HG03064 (cell line): ENCODE measurements at regions not wholly inside any gene's neighbourhood (a gene's known extent, or its start where the extent isn't known, plus 50 kb on each side); places are given as distances from the start of the nearest gene placed in this dataset.

Source experiments
- ATAC-seq: cut with Tn5 transposase; IDR thresholded peaks from one replicate; pipeline ENCODE4 v1.9.1; 2021; ENCODE audit warnings: low read depth; ENCODE audit not compliant: unreplicated experiment

DNA sequence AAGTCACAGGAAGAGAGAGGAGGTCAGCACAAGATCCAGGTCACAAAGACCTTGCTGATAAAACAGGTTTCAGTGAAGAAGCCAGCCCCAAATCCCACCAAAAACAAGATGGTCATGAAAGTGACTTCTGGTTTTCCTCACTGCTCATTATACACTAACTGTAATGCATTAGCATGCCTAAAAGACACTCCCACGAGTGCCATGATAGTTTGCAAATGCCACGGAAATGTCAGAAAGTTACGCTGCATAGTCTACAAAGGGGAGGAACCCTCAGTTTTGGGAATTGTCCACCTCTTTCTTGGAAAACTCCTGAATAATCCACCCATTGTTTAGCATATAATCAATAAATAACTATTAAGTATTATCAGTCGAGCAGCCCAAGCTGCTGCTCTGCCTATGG lies 427.2 kb downstream of the RFPL4B start:
- ATAC-seq: no peak

DNA sequence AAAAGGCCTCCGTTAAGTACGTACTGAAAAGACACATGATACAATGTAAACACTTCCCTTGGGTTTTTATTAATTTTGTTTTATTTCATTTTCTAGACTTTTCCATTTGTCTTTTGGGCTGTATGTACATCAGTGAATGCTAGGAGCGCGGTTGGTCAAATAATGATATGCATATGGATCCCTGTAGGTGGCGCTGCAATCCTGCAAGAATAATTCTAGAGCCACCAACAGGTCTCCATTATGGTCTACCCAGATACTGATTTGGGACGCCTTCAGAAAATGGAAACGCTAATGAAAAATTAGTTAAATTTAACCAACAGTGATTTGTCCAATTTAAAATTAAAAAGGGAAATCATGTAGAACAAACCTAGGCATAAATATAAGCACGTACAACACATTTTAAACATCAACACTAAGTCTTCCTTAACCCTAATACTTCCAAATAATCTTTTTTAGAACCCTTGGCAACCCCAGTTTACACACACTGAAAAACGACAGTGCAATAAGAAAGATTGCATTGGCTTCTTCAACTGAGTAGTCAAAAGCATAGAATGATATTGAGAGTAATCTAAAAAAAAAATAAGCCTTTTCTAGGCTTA lies 433.5 kb downstream of the RFPL4B start:
- ATAC-seq: peak; percentile 90

DNA sequence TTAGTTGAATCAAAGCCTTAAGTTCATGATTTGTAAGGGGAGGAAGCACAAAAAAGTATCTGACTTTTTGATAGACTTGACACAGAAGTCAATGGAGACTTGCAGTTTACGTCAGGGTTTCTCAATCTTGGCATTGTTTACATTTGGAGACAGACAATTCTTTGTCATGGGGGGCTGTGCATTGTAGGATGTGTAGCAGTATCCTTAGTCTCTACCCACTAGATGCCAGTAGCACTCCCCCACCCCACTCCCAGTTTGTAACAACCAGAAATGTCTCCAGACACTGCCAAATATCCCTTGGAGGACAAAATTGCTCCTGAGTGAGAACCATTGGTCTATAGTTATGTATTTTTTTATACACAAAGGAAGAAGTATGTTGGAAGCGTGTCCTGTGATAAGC lies 434.1 kb downstream of the RFPL4B start:
- no peak for ATAC-seq

DNA sequence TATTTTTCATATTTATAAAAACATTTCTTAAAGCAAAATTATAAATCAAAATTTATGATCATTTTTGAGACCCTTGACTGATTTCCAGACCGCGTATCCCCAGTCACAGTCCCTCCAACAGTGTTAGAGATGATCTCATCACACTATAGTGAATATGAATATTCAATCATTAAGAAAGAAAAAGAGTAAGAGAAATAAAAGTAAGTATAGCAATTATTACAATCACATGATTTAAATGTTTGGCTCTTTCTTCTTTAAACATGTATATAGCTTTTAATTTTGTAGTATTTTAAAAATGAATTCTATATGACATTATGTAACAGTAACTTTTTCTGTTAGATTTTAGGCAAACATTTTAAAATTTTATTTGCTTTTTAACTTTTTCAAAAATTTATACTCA lies 438.3 kb downstream of the RFPL4B start:
- no peak for ATAC-seq

DNA sequence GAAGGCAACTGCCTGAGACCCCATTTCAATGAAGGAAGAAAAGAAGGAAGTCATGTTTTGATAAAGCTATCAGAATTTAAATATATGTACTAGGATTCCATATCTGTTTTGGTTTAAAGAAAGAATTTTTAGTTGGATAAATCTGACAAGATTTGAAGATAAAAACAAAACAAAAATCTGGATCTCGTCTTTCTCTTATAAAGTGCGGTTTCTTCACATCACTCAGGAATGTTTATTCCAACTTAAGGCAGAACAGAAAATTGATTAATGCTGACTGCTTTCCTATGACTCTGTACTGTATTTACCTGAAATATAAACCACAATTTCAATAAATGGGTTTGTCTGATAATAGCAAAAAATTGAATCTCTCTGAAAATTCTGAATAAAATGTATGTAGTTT lies 439.7 kb downstream of the RFPL4B start:
- no peak for ATAC-seq

DNA sequence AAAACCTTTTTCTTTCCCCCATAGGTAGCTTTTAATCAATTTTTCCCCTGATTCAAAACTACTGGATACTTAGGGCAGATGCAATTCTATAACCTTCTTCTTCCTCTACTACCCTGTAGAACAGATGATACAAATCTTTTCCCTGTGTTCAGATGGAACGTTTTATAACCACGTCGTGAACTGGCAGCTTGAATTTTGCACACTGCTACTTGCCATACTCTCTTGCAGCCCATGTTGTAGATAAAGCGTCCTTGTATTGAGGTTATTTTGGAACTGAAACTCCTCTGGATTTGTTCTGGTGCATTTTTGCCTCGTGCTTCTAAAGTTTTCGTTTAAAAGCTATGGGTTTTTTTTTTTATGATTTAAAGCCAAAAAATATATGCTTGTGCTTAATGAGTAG lies 440.2 kb downstream of the RFPL4B start:
- ATAC-seq: no peak

DNA sequence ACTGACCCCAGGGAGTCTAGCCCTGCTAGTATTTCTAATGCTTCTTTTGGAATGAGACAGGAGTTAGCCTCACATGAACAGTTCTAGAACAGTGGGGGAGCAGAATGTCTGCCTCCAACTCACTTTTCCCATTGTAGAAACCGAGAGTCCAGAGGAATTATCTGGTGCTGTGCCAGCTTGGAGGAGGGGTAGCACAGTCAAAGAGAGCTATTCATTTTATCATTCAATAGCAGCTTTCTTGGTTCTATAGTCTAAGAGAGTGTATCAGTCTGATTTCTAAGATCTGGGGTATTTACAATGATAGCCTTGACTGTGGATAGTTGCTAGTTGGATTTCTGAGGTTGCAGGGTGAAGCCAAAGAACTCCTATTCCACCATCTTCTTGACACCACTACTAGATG lies 448.2 kb downstream of the RFPL4B start:
- no peak for ATAC-seq

DNA sequence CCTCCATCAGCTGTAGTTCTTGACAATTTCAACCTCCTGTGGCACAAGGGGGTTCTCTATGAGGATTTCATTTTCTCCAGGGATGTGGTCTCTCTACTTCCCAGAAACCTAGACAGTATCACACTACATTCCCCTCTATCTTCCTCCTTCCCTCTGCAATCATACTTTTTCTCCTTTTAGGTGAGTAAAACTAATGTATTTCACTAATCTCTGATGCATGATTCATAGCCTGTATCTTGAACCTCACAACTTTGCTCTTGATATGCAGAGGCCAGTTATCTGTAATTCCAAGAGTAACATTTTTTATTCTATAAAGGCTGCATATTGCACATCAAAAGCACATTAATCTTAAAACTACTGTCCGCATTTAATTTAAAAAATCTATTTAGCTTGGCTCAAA lies 449.6 kb downstream of the RFPL4B start:
- ATAC-seq: no peak

DNA sequence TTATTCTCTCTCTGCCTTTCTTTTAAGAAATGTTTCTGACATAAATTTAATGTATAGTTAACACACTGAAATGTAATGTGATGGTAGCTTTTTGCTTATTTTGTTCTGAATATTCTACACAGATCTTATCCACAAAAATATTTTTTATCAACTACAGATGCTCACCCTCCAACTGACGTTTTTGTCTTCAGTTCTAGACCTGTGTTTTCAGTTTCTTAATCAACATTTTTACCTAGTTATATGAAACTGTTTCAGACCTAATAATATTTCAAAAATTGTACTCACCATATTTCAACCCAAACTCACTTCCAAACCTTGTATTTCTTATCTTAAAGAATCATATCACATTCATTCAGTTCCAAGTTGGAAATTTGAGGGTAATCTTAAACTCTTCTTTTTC lies 452.8 kb downstream of the RFPL4B start:
- ATAC-seq: no peak

DNA sequence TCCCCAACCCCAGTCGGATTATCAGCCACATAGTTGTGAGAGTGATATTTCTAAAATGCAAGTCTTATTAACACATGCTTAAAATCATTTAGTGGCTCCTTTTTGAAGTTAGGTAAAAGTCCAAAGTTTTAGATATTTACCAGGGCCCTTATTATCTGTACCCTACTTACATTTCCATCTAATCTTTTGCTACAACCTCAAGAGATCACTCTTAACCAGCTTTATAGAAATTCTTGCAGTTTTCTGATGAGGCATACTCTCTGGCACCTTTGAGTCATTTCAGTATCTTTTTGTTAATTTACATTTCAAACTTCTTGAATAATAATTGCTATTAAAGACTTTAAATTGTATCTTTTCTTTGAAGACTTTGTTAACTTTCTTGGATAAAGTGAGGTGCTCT lies 453.3 kb downstream of the RFPL4B start:
- ATAC-seq: no peak

DNA sequence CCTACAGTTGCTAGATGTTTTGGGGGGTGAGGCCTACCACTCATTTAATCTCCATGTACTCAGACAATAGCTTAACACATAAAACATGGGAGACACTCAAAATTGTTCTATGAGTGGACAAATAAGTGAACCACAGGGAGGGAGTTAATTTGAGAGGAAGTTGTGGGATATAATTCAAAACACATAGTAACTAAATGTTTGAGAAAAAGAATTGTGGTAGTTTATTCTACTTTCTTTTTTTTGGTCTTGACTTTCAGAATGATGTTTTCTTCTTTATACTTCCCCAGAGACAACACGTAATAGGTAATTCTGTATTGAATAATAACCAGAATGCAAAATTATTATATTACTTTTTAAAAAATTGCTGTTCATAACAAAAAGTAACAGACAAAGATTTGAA lies 453.8 kb downstream of the RFPL4B start:
- no peak for ATAC-seq

DNA sequence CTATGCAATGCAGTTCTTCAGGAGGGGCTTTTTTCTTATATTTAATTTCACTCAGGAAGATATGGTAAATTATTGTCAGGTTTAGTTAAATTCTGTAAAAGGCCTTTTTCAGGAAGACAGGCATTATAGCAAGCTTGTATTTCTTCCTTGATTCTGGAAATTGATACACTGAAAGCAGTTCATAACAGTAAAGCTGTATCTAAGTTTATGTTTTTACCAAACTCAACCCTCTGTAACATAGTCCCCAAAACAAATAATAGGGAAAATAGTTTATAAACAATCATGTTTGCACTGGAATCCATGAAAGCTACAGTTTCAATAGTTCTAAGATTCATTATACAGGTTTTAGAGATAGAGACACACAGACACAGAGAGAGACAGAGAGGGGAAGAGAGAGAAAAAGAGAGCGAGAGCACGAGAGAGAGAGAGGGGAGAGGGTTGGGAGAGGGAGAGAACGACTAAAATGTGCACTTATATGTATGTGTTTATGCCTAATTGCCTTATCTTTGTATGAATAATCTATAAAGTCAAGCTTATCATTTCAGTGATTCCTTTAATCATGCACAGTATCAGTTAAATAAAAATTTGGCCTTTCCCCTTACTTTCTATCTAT lies 454.4 kb downstream of the RFPL4B start:
- ATAC-seq: no peak

DNA sequence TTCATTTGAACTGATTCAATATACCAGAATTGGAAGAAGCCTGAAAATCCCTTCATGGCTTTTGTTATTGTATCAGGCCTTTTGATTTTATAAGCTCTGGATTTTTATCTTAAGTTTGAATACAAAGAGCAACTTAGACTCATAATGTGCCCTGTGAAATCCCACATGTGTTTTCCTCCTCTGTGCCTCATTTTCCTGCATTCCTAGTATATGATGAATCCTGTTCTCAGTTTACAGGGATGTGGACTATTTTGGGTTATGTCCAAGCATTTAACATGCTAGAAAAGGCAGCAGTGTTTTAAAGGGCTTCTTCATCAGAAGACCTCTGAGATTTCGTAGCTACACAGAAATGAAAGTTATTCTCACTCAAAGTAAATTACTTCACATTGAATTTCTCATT lies 455.0 kb downstream of the RFPL4B start:
- no peak for ATAC-seq

DNA sequence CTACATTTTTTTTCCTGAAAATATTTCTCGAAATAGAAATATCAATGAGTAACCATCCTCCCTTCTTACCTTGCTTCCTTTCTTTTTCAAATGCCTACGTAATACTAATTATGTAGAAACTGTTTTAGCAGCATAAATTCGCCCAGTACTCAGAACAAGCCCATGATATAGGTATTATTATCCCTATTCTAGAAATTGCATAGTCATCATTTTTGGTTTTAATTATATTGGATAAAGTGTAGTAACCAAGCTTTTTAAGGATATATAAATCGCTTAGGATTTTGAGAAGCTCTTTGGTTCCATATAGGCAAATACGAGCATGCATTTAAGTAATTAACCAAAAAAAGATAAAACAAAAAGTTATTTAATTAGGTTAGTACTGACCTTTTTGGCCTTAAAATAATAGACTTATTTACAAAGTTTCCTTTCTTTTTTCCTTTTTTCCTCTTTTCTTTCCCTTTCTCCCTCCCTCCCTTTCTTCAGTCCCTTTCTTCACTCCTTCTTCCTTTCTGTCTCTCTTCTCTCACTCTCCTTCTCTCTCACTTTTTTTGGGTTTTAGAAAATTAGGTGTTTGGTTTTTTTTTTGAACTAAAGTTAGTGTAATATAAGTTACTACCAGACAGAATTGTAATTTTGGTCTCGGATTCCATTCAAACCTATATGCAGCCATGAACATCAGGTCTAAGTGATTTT lies 457.7 kb downstream of the RFPL4B start:
- ATAC-seq: no peak

DNA sequence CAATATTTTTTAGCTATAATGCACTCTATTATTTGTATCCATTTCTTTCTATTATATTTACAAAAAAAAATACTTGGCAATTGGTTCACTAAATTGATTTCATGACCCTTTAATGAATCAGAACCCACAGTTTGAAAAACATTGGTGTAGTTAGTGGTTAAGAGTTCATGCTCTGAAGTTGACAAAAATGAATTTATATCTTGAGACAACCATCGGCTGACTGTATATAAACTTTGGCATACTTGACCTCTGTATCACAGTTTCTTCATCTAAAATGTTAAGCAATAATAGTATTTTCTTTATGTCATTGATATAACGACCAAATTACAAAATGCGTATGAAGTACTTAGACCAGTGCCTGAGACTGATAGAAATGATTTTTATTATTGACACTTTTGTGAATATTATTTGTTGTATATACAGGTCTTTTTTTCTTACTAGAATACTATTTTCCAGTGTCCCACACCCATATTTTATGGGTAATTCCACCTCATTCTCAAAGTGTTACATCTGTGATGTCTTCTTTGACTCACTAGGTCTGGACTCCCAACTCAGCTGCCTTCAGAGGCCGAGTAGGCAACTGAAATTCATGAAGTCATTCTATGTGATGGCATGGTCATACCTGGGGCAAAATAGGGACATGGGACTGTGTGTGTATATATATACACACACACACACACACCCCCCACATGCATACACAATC lies 459.2 kb downstream of the RFPL4B start:
- no peak for ATAC-seq

DNA sequence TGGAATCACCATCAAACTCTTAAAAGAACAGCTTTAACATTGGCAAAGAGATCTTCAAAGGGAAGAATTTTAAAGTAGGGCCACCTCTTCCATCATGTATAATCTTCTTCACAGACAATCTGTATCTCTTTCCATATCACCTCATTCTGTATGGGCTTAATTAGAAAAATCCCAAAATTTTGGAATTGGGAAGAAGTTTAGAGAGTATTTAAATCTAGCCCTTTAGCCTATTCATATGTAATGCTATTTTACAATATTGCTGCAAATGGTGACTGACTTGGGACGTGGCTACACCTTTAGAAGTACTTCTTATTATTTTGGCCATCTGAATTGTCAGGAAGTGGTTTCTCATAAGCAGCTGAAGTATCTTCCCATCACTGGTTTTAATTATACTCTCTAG lies 474.3 kb downstream of the RFPL4B start:
- no peak for ATAC-seq

DNA sequence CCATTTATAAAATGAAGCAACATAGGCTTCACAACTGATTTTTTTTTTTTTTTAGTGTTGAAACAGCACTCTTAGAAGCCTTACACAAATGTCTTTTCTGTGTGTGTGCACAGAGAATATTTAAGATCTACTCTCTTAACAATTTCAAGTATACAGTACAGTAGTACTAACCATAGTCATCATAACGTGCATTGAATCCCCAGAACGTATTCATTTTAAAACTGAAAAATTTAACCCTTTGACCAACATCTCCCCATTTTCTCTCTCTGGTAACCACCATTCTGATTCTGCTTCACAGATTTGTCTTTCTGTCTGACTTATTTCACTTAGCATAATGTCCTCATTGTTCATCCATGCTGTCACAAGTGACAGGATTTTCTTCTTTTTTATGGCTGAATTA lies 475.6 kb downstream of the RFPL4B start:
- ATAC-seq: no peak

DNA sequence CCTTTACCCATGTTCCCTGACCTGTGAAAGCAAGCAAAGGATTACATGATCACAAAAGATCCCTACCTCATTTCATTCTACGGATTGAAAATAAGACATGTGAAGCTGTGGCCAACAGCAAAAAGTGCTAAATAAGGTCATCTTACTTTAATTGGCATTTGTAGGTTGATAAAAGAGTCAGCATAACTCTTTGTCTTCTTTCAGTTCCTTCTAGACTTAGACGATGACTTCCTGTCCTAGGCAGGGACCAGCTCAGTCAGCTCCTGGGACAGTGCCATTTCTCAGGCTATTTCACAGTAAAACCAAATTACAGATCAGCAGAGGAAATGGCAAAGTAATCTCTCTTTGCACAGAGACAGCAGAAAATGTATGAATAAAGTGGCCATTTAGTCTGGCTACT lies 480.7 kb downstream of the RFPL4B start:
- ATAC-seq: peak; percentile 92

DNA sequence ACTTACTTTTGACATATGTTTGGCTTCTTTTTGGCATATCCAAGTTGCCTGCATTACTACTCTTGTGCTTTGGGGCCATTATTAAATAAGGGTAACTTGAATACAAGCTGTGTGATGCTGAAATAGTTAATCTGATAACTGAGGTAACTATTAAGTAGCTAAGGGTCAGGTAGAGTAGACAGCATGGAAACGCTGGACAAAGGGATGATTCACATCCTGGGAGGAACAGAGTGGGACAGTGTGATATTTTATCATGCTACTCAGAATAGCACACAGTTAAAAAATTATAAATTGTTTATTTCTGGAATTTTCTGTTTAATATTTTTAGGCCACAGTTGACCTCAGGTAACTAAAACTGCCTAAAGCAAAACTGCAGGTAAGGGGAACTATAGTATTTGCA lies 483.9 kb downstream of the RFPL4B start:
- no peak for ATAC-seq

DNA sequence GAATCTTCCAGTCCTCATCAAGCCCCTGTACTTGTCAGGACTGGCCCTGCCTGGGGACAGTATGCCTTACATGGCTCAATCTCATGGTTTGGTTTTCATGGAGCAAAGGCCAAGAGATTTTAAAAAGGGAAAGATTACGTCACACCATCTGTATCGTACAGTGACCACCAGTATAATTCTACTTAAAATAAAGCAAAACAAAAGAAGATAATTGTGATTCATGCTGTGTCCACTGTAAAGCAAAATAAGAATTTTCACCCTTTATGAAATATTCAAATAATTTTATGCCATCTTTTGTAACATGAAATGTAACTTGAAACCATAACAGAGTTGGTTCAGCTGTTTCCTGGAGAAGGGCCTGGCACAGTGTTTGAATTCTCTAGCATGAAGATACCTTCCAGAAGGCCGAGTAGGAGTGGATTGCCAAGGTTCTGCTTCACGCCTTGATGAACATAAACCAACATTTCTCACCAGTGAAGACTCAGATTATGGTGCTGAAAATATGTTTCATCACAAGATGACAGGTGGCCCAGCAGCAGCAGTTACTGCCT lies 486.5 kb downstream of the RFPL4B start:
- ATAC-seq: no peak

DNA sequence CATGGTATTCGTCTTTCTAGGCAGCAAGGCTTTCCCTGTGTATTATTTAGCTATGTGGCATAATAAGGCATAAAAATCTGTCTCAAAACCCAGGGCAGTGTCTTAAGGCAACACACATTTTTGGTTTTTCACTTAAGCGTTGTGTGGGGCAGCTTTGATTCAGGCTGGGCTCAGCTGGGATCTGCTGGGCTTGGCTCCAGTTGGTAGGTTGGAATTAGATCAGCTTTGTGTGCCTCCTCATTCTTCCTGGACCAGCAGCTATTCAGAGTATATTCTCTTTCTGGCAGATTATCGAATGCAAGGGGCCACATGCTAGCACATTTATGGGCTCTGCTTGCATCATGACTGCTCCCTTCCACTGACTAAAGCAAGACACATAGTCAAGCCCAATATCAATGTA lies 487.9 kb downstream of the RFPL4B start:
- ATAC-seq: no peak
